Neutrophil (primary cell): ENCODE measurements at regions not wholly inside any gene's neighbourhood (a gene's known extent, or its start where the extent isn't known, plus 50 kb on each side); places are given as distances from the start of the nearest gene placed in this dataset.

ENCODE experiments used
- H3K27ac ChIP-seq: fragments of 200-600 bp; sonication (generic); 2 replicates; pipeline ENCODE4 v1.5.1; 2016; ENCODE audit warnings: mild to moderate bottlenecking, moderate library complexity
- H3K27me3 ChIP-seq: fragments of 200-600 bp; sonication (generic); 2 replicates; pipeline ENCODE4 v1.6.0; 2016; ENCODE audit warnings: mild to moderate bottlenecking
- H3K36me3 ChIP-seq: fragments of 200-600 bp; sonication (generic); 2 replicates; pipeline ENCODE4 v1.5.1; 2017
- H3K4me1 ChIP-seq, 2 experiments: fragments of 200-600 bp in 1 of 2; sonication (generic) in 1 of 2; 1 replicate in 1 of 2; 2 replicates in 1 of 2; pipeline versions ENCODE4 v1.5.1 to v1.6.1; 2013 to 2016; ENCODE audit warnings: low read depth in 1 of 2, low read length in 1 of 2, mild to moderate bottlenecking in 1 of 2, moderate library complexity in 1 of 2; ENCODE audit not compliant: control insufficient read depth in 1 of 2, insufficient read depth in 1 of 2
- H3K4me3 ChIP-seq, 2 experiments: fragments of 200-600 bp in 1 of 2; sonication (generic) in 1 of 2; 1 replicate in 1 of 2; 2 replicates in 1 of 2; pipeline ENCODE4 v1.5.1; 2013 to 2016; ENCODE audit warnings: low read depth in 1 of 2, low read length in 1 of 2, mild to moderate bottlenecking in 1 of 2, moderate library complexity in 1 of 2
- H3K9me3 ChIP-seq: fragments of 200-600 bp; sonication (generic); 2 replicates; pipeline ENCODE4 v1.5.1; 2016
- CTCF ChIP-seq: fragments of 200-600 bp; sonication (generic); IDR thresholded peaks from 2 replicates; pipeline ENCODE4 v1.5.1; 2016; ENCODE audit warnings: antibody characterized with exemption

- Histone ChIP-seq H3K4me1 (no peaks in the 10 kb centered on the region), H3K4me3 (no peak overlapping the region), H3K36me3 (no peaks in the 10 kb centered on the region), H3K9me3 (no peaks in the 10 kb centered on the region), H3K27me3 (peaks cover 50% of the 10 kb centered on the region), H3K27ac (no peak overlapping the region)
- no peak for TF ChIP-seq CTCF
Observed at GRCh38 chr11:116535994-116536393, 236.8 kb downstream of the BUD13 start.

- Histone ChIP-seq H3K27me3 (peaks cover 50% of the 10 kb centered on the region), H3K4me1 (no peaks in the 10 kb centered on the region), H3K9me3 (no peaks in the 10 kb centered on the region), H3K36me3 (no peaks in the 10 kb centered on the region), H3K4me3 (no peak overlapping the region), H3K27ac (no peak overlapping the region)
- no peak for TF ChIP-seq CTCF
Observed at GRCh38 chr11:116535120-116535519, 237.7 kb downstream of the BUD13 start.

GRCh38 chr11:116534270-116534975, 238.4 kb downstream of the BUD13 start:
- no peak overlapping the region for H3K27ac ChIP-seq
- no peaks in the 10 kb centered on the region for H3K9me3 ChIP-seq
- no peak overlapping the region for H3K4me3 ChIP-seq
- peaks cover 56% of the 10 kb centered on the region for H3K27me3 ChIP-seq
- TF ChIP-seq CTCF, result no peak
- no peaks in the 10 kb centered on the region for H3K4me1 ChIP-seq
- H3K36me3 ChIP-seq, result no peaks in the 10 kb centered on the region

GRCh38 chr11:116533186-116533825, 239.5 kb downstream of the BUD13 start:
- no peak for TF ChIP-seq CTCF

GRCh38 chr11:116532066-116532465, 240.7 kb downstream of the BUD13 start:
- Histone ChIP-seq H3K36me3 (no peaks in the 10 kb centered on the region), H3K27ac (no peak overlapping the region), H3K27me3 (peaks cover 51% of the 10 kb centered on the region), H3K4me1 (no peaks in the 10 kb centered on the region), H3K4me3 (no peak overlapping the region), H3K9me3 (no peaks in the 10 kb centered on the region)
- TF ChIP-seq CTCF, result no peak

More at GRCh38 chr11:116533186-116533825, 239.5 kb downstream of the BUD13 start:
- no peaks in the 10 kb centered on the region for H3K36me3 ChIP-seq
- no peaks in the 10 kb centered on the region for H3K4me1 ChIP-seq
- H3K27me3 ChIP-seq, result peaks cover 60% of the 10 kb centered on the region
- no peak overlapping the region for H3K4me3 ChIP-seq
- no peaks in the 10 kb centered on the region for H3K9me3 ChIP-seq
- no peak overlapping the region for H3K27ac ChIP-seq
